ENCODE measurements at regions not wholly inside any gene's neighbourhood (a gene's known extent, or its start where the extent isn't known, plus 50 kb on each side); places are given as distances from the start of the nearest gene placed in this dataset.

DNA sequence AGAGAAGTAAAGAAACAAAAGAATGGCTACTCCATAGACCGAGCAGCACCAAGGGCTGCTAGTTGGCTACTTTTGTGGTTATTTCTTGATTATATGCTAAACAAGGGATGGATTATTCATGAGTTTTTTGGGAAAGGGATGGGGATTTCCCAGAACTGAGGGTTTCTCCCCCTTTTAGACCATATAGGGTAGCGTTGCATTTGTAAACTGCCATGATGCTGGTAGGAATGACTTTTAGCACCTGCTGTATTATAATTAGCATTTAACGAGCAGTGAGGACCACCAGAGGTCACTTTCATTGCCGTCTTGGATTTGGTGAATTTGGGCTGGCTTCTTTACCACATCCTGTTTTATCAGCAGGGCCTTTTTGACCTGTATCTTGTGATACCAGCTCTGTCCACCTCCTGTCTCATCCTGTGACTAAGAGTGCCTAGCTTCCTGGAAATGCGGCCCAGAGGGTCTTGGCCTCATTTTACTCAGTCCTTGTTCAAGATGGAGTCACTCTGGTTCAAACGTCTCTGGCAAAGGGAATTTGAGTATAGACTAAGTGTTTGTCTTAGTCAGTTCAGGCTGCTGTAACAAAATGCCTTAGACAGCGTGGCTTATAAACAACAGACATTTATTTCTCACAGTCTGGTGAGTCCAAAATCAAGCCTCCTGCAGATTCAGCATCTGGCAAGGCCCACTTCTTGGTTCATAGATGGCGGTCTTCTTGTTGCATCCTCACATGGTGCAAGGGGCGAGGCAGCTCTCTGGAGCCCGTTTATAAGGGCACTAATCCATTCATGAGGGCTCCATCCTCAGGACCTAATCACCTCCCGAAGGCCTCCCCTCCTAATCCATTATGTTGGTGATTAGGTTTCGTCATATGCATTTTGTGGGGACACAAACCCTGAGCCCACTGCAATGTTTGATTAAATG, 348.3 kb upstream of the SFSWAP start (continued):
- TF ChIP-seq SMARCA4 (IDR thresholded peaks at IDR 0.05) (peak; percentile 64), SAP30 (IDR thresholded peaks at IDR 0.05; ENCODE audit: borderline replicate concordance, insufficient read depth, low read depth, low read length, poor library complexity, severe bottlenecking) (no peak), PYGO2 (tag; IDR thresholded peaks at IDR 0.05) (peak; percentile 98), ZNF707 (CRISPR knock-in tag; conservative IDR thresholded peaks at IDR 0.05) (peak; percentile 88), HMG20B (CRISPR knock-in tag; IDR thresholded peaks at IDR 0.05) (peak; percentile 94), ZNF780A (CRISPR knock-in tag; IDR thresholded peaks at IDR 0.05) (peak; percentile 96), NR4A1 (CRISPR knock-in tag; IDR thresholded peaks at IDR 0.05) (peak; percentile 99), NR4A1 (tag; IDR thresholded peaks at IDR 0.05) (peak; percentile 99), MYBL2 (IDR thresholded peaks at IDR 0.05; ENCODE audit: low read depth) (no peak), MYBL2 (CRISPR knock-in tag; IDR thresholded peaks at IDR 0.05; ENCODE audit: borderline replicate concordance) (no peak), NR2F6 (CRISPR knock-in tag; IDR thresholded peaks at IDR 0.05) (peak; percentile 90; the same call in 1 of the 2 replicates), ZFPM2 (CRISPR knock-in tag; IDR thresholded peaks at IDR 0.05) (peak; percentile 97), RBBP5 (IDR thresholded peaks at IDR 0.05; ENCODE audit: borderline replicate concordance, insufficient read depth, low read length, poor library complexity, severe bottlenecking) (no peak)
- TF ChIP-seq, protein P1, sequence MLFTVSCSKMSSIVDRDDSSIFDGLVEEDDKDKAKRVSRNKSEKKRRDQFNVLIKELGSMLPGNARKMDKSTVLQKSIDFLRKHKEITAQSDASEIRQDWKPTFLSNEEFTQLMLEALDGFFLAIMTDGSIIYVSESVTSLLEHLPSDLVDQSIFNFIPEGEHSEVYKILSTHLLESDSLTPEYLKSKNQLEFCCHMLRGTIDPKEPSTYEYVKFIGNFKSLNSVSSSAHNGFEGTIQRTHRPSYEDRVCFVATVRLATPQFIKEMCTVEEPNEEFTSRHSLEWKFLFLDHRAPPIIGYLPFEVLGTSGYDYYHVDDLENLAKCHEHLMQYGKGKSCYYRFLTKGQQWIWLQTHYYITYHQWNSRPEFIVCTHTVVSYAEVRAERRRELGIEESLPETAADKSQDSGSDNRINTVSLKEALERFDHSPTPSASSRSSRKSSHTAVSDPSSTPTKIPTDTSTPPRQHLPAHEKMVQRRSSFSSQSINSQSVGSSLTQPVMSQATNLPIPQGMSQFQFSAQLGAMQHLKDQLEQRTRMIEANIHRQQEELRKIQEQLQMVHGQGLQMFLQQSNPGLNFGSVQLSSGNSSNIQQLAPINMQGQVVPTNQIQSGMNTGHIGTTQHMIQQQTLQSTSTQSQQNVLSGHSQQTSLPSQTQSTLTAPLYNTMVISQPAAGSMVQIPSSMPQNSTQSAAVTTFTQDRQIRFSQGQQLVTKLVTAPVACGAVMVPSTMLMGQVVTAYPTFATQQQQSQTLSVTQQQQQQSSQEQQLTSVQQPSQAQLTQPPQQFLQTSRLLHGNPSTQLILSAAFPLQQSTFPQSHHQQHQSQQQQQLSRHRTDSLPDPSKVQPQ (CRISPR knock-in tag; IDR thresholded peaks at IDR 0.05; ENCODE audit: borderline replicate concordance) = peak; percentile 98
- TF ChIP-seq, protein P2, sequence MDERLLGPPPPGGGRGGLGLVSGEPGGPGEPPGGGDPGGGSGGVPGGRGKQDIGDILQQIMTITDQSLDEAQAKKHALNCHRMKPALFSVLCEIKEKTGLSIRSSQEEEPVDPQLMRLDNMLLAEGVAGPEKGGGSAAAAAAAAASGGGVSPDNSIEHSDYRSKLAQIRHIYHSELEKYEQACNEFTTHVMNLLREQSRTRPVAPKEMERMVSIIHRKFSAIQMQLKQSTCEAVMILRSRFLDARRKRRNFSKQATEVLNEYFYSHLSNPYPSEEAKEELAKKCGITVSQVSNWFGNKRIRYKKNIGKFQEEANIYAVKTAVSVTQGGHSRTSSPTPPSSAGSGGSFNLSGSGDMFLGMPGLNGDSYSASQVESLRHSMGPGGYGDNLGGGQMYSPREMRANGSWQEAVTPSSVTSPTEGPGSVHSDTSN (CRISPR knock-in tag; IDR thresholded peaks at IDR 0.05; ENCODE audit: low read depth) = no peak
- TF ChIP-seq, protein P2 (tag; conservative IDR thresholded peaks at IDR 0.05; ENCODE audit: low read depth) = peak; percentile 42; the same call in 1 of the 2 replicates
- TF ChIP-seq, protein P3, sequence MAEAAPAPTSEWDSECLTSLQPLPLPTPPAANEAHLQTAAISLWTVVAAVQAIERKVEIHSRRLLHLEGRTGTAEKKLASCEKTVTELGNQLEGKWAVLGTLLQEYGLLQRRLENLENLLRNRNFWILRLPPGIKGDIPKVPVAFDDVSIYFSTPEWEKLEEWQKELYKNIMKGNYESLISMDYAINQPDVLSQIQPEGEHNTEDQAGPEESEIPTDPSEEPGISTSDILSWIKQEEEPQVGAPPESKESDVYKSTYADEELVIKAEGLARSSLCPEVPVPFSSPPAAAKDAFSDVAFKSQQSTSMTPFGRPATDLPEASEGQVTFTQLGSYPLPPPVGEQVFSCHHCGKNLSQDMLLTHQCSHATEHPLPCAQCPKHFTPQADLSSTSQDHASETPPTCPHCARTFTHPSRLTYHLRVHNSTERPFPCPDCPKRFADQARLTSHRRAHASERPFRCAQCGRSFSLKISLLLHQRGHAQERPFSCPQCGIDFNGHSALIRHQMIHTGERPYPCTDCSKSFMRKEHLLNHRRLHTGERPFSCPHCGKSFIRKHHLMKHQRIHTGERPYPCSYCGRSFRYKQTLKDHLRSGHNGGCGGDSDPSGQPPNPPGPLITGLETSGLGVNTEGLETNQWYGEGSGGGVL (CRISPR knock-in tag; IDR thresholded peaks at IDR 0.05) = peak; percentile 93
- TF ChIP-seq, protein P4, sequence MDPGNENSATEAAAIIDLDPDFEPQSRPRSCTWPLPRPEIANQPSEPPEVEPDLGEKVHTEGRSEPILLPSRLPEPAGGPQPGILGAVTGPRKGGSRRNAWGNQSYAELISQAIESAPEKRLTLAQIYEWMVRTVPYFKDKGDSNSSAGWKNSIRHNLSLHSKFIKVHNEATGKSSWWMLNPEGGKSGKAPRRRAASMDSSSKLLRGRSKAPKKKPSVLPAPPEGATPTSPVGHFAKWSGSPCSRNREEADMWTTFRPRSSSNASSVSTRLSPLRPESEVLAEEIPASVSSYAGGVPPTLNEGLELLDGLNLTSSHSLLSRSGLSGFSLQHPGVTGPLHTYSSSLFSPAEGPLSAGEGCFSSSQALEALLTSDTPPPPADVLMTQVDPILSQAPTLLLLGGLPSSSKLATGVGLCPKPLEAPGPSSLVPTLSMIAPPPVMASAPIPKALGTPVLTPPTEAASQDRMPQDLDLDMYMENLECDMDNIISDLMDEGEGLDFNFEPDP (CRISPR knock-in tag; IDR thresholded peaks at IDR 0.05) = peak; percentile 99
